Jurkat, Clone E6-1 (cell line): ENCODE measurements at regions not wholly inside any gene's neighbourhood (a gene's known extent, or its start where the extent isn't known, plus 50 kb on each side); places are given as distances from the start of the nearest gene placed in this dataset.
"Not testable (repeated sequence)": the region's sequence is repeated elsewhere in the genome, so short reads cannot be mapped to it uniquely, and the experiment has no call there.

Experiments
- DNase-seq: peaks from one replicate; pipeline ENCODE4 v3.0.0-alpha.2; 2011; ENCODE audit warnings: low read depth, low spot score
- H3K4me3 ChIP-seq: 2 replicates; pipeline ENCODE4 v1.5.1; 2011; ENCODE audit warnings: mild to moderate bottlenecking, low read length, control low read depth, moderate library complexity

GRCh38 chr18:71249791-71250190 is 960.9 kb downstream of the SOCS6 start:
- no peak for DNase-seq
- H3K4me3 ChIP-seq = no peak overlapping the region

- DNase-seq = no peak
- no peak overlapping the region for H3K4me3 ChIP-seq
Observed at GRCh38 chr18:71242981-71243380, 954.1 kb downstream of the SOCS6 start.

GRCh38 chr18:71238974-71239624 is 950.3 kb downstream of the SOCS6 start:
- no peak overlapping the region for H3K4me3 ChIP-seq
- DNase-seq = no peak

- no peak for DNase-seq
Observed at GRCh38 chr18:71237641-71238040, 948.8 kb downstream of the SOCS6 start.

GRCh38 chr18:71233177-71233576 is 944.3 kb downstream of the SOCS6 start:
- no peak for DNase-seq
- no peak overlapping the region for H3K4me3 ChIP-seq

More at GRCh38 chr18:71237641-71238040, 948.8 kb downstream of the SOCS6 start:
- H3K4me3 ChIP-seq = no peak overlapping the region

- H3K4me3 ChIP-seq = no peak overlapping the region
- DNase-seq = no peak
Observed at GRCh38 chr18:71223486-71223885, 934.6 kb downstream of the SOCS6 start.

- H3K4me3 ChIP-seq = no peak overlapping the region
- no peak for DNase-seq
Observed at GRCh38 chr18:71221405-71221804, 932.6 kb downstream of the SOCS6 start.

- not testable (repeated sequence) for DNase-seq, H3K4me3 ChIP-seq
Observed at GRCh38 chr18:71212739-71213138, 923.9 kb downstream of the SOCS6 start.

GRCh38 chr18:71212222-71212621 is 923.4 kb downstream of the SOCS6 start:
- no peak overlapping the region for H3K4me3 ChIP-seq
- DNase-seq = no peak

GRCh38 chr18:71209944-71210343 is 921.1 kb downstream of the SOCS6 start:
- no peak overlapping the region for H3K4me3 ChIP-seq
- DNase-seq = no peak

GRCh38 chr18:71194438-71194837 is 905.6 kb downstream of the SOCS6 start:
- no peak overlapping the region for H3K4me3 ChIP-seq
- no peak for DNase-seq

GRCh38 chr18:71189581-71189980 is 900.7 kb downstream of the SOCS6 start:
- DNase-seq = no peak
- H3K4me3 ChIP-seq = no peak overlapping the region

- H3K4me3 ChIP-seq = no peak overlapping the region
- no peak for DNase-seq
Observed at GRCh38 chr18:71168557-71169145, 879.8 kb downstream of the SOCS6 start.

- DNase-seq = no peak
- no peak overlapping the region for H3K4me3 ChIP-seq
Observed at GRCh38 chr18:71136487-71136886, 847.6 kb downstream of the SOCS6 start.

- DNase-seq = no peak
- H3K4me3 ChIP-seq = no peak overlapping the region
Observed at GRCh38 chr18:71134122-71134521, 845.3 kb downstream of the SOCS6 start.

- no peak for DNase-seq
- no peak overlapping the region for H3K4me3 ChIP-seq
Observed at GRCh38 chr18:71131918-71132317, 843.1 kb downstream of the SOCS6 start.

- DNase-seq = no peak
- H3K4me3 ChIP-seq = no peak overlapping the region
Observed at GRCh38 chr18:71130351-71130750, 841.5 kb downstream of the SOCS6 start.

- no peak overlapping the region for H3K4me3 ChIP-seq
- no peak for DNase-seq
Observed at GRCh38 chr18:71125581-71125980, 836.7 kb downstream of the SOCS6 start.

GRCh38 chr18:71116535-71116934 is 827.7 kb downstream of the SOCS6 start:
- no peak for DNase-seq
- no peak overlapping the region for H3K4me3 ChIP-seq

- H3K4me3 ChIP-seq = no peak overlapping the region
- no peak for DNase-seq
Observed at GRCh38 chr18:71115261-71115660, 826.4 kb downstream of the SOCS6 start.

GRCh38 chr18:71114550-71115210 is 825.8 kb downstream of the SOCS6 start:
- no peak overlapping the region for H3K4me3 ChIP-seq
- no peak for DNase-seq
